ENCODE measurements at regions not wholly inside any gene's neighbourhood (a gene's known extent, or its start where the extent isn't known, plus 50 kb on each side); places are given as distances from the start of the nearest gene placed in this dataset.

GRCh38 chr16:85469929-85470590 lies 143.1 kb upstream of the GSE1 start:
- ChIA-PET CTCF (ENCODE audit: low intra/inter-chr PET ratio, low total read pairs) (no interaction called here), POLR2A (no interaction called here)
- Histone ChIP-seq H3K27me3 (ENCODE audit: control insufficient read depth in 1 of 2, insufficient read depth in 2 of 2, low read length in 2 of 2) (peaks cover 21 to 67% of the 10 kb centered on the region in 2 experiments), H4K20me1 (ENCODE audit: insufficient read depth, low read length) (peaks cover 8% of the 10 kb centered on the region; the same call in 1 of the 2 replicates), H3K4me3 (replicated peaks in 1 of 3; ENCODE audit: insufficient read depth in 1 of 3, low read depth in 2 of 3, low read length in 3 of 3) (no peak overlapping the region), H3K27ac (ENCODE audit: extremely low read length, insufficient read depth, low read length) (no peak overlapping the region), H3K79me2 (ENCODE audit: insufficient read depth, low read length) (no peaks in the 10 kb centered on the region), H3K4me2 (ENCODE audit: low read depth, low read length) (no peak overlapping the region), H3K9ac (ENCODE audit: insufficient read depth, low read depth, low read length) (no peak overlapping the region), H3K9me3 (ENCODE audit: low read length) (no peaks in the 10 kb centered on the region), H3K36me3 (replicated peaks in 1 of 2; ENCODE audit: control insufficient read depth in 1 of 2, insufficient read depth in 2 of 2, low read length in 2 of 2) (no peaks in the 10 kb centered on the region), H3K4me1 (ENCODE audit: insufficient read depth, low read length) (peaks cover 34% of the 10 kb centered on the region), H2AFZ (ENCODE audit: low read length) (no peak overlapping the region)
- in situ Hi-C loops (cut with HindIII; ENCODE audit: extremely low pct_ligation_motif_present, low pct_unique_long_range_greater_than_20kb), result no loop called here
- intact Hi-C loops (cut with micrococcal nuclease; ENCODE audit: unreplicated experiment), result no loop called here
- TF ChIP-seq ZFP90 (CRISPR knock-in tag; IDR thresholded peaks at IDR 0.05; ENCODE audit: borderline replicate concordance) (no peak), ZNF253 (CRISPR knock-in tag; IDR thresholded peaks at IDR 0.05; ENCODE audit: borderline replicate concordance) (no peak), GMEB2 (CRISPR knock-in tag; IDR thresholded peaks at IDR 0.05; ENCODE audit: low read depth) (no peak), U2AF2 (IDR thresholded peaks at IDR 0.05; ENCODE audit: low read depth, low read length) (no peak), HHEX (CRISPR knock-in tag; IDR thresholded peaks at IDR 0.05) (no peak), AKAP8 (CRISPR knock-in tag; IDR thresholded peaks at IDR 0.05) (no peak), PBX3 (CRISPR knock-in tag; IDR thresholded peaks at IDR 0.05; ENCODE audit: borderline replicate concordance) (no peak), NR2F1 (CRISPR knock-in tag; IDR thresholded peaks at IDR 0.05) (no peak)
- BruUV-seq (replicated peaks), result no TSS peak
- DNase-seq (ENCODE audit: low spot score) (no peak), FAIRE-seq (no peak), ATAC-seq (no peak)
- 50% methylated on average over 11 of the region's 20 CpGs for WGBS (ENCODE audit: low lambda C conversion rate)
